ENCODE measurements at regions not wholly inside any gene's neighbourhood (a gene's known extent, or its start where the extent isn't known, plus 50 kb on each side); places are given as distances from the start of the nearest gene placed in this dataset.
A peak's percentile ranks its signal among the peaks of the same experiment; 100 is the strongest.

GRCh38 chr2:126356631-126357030 is 299.3 kb upstream of the GYPC start:
- DNase-seq = no peak

GRCh38 chr2:126358122-126358521 is 297.8 kb upstream of the GYPC start:
- no peak for DNase-seq

DNA sequence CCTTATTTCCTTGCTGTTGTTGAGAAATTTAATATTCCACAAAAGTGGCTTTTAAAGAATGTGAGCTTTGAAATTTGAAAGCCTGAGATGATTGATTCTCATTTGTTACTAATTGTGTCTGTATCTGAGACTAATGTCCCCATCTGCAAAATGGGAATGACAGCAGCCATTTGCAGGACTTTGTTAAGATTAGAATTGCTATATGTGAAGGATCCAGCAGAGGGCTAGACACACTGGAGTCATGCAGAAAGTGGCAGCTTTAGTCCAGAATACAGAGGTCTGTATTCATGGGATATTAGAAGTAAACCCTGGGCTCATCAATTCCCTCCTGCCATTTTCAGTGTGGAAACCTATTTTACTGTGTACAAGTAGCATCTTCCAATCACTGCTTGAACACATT is 296.5 kb upstream of the GYPC start:
- no peak for DNase-seq

- DNase-seq = no peak
Measured at GRCh38 chr2:126367361-126367760, 288.6 kb upstream of the GYPC start.

GRCh38 chr2:126368758-126369157 is 287.2 kb upstream of the GYPC start:
- no peak for DNase-seq

GRCh38 chr2:126370201-126370600 is 285.8 kb upstream of the GYPC start:
- no peak for DNase-seq

- no peak for DNase-seq
Measured at GRCh38 chr2:126372406-126372805, 283.6 kb upstream of the GYPC start.

- no peak for DNase-seq
Measured at GRCh38 chr2:126378176-126378575, 277.8 kb upstream of the GYPC start.

DNA sequence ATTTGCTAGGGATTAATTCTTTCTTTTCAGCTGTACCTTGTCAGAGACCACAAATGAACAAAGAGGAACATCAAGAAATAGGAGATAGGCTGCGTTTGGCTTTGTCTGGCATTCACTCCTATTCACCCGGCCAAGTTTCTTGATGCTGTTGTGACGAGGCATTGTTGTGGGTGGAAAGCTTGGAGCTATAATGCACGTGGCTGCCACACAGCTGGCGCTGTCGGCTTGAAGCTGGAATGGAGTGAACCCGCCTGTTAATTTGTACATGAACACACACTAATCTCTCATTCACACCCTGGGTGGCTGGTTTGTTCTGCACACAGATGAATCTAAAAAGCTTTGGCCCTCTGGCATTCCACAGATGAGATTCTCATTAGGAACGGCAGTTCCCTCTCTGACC is 274.9 kb upstream of the GYPC start:
- no peak for DNase-seq

- DNase-seq = no peak
Measured at GRCh38 chr2:126382998-126383397, 273.0 kb upstream of the GYPC start.

GRCh38 chr2:126383800-126384199 is 272.2 kb upstream of the GYPC start:
- no peak for DNase-seq

DNA sequence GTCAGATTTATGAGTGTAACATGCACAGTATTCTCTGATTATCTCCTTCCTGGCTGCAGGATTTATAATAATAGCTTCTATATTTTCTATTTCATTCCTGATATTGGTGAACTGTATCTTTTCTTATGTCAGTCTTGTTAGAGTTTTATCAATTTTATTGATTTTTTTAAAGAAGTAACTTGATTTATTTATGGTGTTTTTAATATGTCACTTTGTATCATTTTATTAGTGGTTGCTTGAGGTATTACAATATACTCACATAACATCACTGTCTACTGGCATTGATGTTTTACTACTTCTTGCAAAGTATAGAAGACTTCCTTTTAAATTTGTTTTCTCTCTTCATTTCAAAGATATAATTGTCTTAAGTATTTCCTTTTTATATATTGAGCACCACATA is 270.5 kb upstream of the GYPC start:
- no peak for DNase-seq

GRCh38 chr2:126385983-126386382 is 270.0 kb upstream of the GYPC start:
- DNase-seq = no peak

DNA sequence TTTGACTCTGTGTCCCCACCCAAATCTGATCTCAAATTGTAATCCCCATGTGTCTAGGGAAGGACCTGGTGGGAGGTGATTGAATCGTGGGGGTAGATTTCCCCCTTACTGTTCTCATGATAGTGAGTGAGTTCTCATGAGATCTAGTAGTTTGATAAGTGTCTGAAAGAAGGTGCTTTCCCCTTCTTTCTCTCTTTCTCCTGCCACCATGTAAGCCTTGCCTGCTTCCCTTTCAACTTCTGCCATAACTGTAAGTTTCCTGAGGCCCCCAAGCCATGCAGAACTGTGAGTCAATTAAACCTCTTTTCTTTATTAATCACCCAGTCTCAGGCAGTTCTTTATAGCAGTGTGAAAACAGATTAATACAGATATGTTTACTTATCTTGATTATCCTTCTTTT is 266.5 kb upstream of the GYPC start:
- DNase-seq = no peak

GRCh38 chr2:126392889-126393288 is 263.1 kb upstream of the GYPC start:
- DNase-seq = no peak

- peak; percentile 1 for DNase-seq
Measured at GRCh38 chr2:126399001-126399400, 257.0 kb upstream of the GYPC start.

GRCh38 chr2:126403039-126403628 is 252.8 kb upstream of the GYPC start:
- DNase-seq = no peak

GRCh38 chr2:126406267-126406666 is 249.7 kb upstream of the GYPC start:
- DNase-seq = no peak

DNA sequence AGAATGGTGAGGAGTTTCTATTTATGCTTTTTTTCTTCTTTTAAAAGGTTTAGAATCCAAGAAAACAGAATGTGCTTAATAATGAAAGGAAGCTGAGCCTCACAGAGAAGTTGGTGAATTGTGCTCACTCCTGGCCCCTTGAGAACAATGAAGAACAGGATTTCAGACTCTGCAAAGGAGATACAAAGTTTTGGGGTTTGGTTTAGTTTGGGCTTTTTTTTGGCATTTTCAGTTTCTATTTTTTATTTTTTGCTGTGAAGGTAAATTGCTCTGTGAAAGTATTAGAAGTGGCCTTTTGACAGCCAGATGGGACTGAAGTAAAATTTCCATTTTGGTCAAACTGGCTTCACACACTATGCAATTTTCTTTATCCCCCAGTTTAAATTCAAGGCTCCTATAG is 247.3 kb upstream of the GYPC start:
- DNase-seq = no peak

DNA sequence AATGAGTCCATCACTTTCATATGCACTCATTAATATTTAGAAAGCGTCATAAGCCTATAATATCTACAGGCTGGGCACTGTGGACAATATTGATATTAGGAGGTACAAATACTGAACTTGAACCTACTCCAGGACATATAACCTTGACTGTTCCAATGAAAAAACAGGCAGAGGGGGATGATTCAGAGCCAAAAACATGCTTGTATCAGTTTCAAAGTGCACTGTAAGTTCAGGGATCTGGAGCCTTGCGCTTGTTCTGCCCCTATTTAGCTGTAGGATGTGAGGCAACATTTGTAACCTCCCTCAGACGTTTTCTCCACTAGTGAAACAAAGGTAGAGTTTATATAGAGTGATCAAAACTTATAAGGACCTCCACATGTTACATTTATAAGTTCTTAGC is 246.1 kb upstream of the GYPC start:
- DNase-seq = no peak

DNA sequence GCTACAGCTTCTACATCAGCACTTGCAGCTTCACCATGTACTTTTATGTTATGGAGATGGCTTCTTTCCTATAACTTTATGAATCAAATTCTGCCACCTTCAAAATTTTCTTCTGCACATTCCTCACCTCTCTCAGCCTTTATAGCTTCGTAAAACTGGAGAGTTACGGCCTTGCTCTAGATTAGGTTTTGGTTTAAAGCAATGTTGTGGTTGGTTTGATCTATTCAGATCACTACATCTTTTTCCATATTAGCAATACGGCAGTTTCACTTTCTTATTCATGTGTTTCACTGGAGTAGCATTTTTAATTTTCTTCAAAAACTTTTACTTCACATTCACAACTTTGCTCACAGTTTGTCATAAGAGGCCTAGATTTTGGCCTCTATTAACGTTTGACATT is 242.9 kb upstream of the GYPC start:
- no peak for DNase-seq

- no peak for DNase-seq
Measured at GRCh38 chr2:126419403-126419802, 236.6 kb upstream of the GYPC start.

GRCh38 chr2:126425943-126426342 is 230.0 kb upstream of the GYPC start:
- no peak for DNase-seq

- no peak for DNase-seq
Measured at GRCh38 chr2:126429103-126429502, 226.9 kb upstream of the GYPC start.

DNA sequence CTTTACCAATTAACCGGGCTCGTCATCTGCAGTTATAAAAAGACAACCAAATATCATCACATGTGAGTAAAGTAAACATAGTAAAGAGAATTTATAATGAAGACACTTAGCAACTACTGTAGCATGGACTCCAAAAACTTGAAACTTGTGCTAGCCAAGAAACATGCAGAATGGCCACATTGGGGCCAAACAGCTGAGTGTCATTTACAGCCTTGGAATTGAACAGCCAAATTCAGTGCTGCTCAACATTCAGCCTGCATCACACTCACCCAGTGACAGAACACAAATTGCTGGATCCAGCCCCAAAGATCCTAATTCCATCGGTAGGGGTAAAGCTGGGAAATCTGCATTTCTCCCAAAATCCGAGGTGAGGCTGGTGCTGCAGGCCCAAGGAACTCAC is 224.8 kb upstream of the GYPC start:
- no peak for DNase-seq

DNA sequence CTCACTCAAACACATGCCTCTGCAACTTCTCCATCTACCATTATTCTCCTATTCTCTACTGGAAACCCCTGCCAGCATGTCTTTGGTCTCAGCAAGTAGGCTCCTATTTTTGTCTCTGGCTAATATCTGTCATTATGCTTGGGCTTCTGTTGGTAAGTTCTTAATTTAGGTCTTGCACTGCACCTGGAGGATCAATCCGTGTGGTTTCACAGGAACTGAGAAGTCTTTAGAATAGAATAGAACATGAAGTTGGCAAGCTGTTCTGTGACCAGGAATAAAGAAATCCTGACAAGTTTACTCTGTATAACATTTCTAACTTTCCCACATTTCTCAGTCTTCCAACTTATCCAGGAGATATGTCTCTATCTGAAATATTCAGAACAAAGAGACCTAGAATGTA is 219.5 kb upstream of the GYPC start:
- no peak for DNase-seq

All from activated CD4-positive, alpha-beta T cell treated with anti-CD3 and anti-CD28 coated beads, Interleukin-2, amount 50 U/mL, for 1 hour (primary cell).